IPS DF 19.7 (cell line): ENCODE measurements at regions not wholly inside any gene's neighbourhood (a gene's known extent, or its start where the extent isn't known, plus 50 kb on each side); places are given as distances from the start of the nearest gene placed in this dataset.
"Not testable (repeated sequence)": the region's sequence is repeated elsewhere in the genome, so short reads cannot be mapped to it uniquely, and the experiment has no call there.

Experiments
- DNase-seq: peaks from one replicate; pipeline ENCODE4 v3.0.0-alpha.2; 2013; ENCODE audit warnings: low read depth, low spot score

GRCh38 chr6:53446151-53446550 lies 97.4 kb upstream of the ELOVL5 start:
- no peak for DNase-seq

GRCh38 chr6:53441761-53442160 lies 93.0 kb upstream of the ELOVL5 start:
- no peak for DNase-seq

DNA sequence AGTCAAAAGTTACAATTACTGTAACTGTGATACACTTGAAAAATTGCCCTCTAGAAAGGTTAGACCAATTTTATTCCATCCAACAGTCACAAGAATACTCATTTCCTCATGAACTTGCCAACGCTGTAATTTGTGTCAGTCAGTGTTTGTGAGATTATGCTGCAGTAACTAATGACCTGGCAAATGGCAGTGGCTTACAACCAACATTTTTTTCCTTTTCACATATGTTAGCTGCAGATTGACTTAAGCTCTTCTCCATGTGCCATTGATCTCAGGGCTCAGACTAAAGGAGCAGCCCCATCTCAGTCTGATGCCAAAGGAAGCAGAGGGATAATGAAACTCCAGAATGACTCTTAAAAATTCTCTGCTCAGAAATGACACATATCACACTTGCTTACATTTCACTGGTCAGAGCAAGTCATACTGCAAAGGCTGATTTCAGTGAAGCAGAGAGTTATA lies 92.3 kb upstream of the ELOVL5 start:
- no peak for DNase-seq

- DNase-seq, result no peak
Measured at GRCh38 chr6:53440336-53440945, 91.7 kb upstream of the ELOVL5 start.

GRCh38 chr6:53439556-53439955 lies 90.8 kb upstream of the ELOVL5 start:
- no peak for DNase-seq

DNA sequence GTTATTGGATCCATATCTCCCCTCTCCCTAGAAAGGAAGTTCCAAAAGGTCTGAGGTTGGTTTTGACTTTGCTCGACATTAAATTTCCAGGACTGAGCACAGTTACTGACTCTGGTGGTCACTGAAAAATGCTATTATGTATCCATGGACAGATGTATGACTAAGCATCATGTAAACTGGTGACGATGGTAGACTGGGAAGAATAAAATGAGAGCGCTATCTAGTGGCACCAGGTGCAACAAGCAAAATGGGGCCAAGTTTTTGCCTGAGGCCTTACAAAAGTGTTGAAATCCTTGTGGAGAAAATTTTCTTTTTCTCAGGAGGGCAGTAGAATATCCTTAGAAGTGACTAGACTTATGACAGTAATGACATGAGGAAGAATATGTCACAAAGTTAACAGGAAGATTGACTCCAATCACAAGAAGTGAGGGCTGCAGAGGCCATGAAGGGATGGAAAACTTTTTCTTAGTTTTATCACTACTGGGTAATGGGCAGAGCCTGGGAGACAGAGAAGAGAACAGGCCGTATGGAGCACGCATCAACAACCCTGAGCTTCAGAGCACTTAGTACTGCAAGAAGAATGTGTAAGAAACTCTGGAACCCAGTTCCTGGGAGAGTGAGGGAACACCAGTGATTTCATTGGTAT lies 88.9 kb upstream of the ELOVL5 start:
- DNase-seq, result peak; percentile 15

GRCh38 chr6:53436526-53437303 lies 88.0 kb upstream of the ELOVL5 start:
- DNase-seq, result no peak

- no peak for DNase-seq
Measured at GRCh38 chr6:53433951-53434285, 85.2 kb upstream of the ELOVL5 start.

GRCh38 chr6:53433261-53433950 lies 84.7 kb upstream of the ELOVL5 start:
- DNase-seq, result no peak

DNA sequence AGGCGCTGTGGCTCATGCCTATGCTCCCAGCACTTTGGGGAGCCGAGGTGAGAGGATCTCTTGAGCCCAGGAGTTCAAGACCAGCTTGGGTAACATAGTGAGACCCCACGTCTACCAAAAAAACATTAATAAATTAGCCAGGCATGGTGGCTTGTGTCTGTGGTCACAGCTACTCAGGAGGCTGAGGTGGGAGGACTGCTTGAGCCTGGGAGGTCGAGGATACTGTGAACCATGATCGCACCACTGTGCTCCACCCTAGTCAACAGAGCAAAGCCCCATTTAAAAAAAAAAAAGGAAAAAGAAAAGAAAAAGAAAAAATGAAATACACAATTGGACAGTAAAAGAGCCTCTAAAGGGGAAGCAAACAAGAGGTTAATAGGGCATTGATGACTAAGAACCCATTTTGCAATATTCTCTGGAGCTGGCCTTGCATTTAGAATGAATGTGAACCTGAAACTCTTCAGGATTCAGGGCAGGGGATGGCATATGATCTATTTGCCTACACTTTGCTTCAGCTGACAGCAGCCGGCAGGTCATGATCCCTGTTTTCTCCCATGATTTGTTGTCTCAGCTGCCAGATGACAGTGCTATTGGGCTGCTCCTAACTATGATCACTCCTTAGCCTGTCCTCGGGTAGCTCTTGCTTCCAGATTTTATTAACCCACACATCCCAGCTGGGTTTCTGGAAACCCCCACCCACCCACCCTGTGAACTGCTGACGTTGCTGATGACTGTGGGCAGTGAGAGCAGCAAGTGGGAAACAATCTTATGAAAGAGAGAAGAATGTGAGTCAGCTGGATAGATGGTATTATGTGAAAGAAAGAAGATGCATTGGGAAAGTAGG lies 83.8 kb upstream of the ELOVL5 start:
- DNase-seq, result no peak

DNA sequence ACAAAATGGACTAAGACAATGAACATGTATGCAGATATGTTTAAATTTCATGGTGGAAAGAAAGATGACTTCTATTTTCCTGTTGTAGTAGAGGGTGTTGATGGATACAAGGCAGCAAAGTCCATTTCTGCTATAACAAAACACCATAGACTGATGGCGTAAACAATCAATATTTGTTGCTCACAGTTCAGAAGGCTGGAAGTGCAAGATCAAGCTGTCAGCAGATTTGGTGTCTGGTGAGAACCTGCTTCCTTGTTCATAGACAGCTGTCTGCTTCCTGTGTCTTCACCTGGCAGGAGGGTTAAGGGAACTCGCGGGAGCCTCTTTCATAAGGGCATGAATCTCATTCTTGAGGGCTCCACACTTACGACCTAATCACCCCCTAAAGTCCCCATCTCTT lies 83.0 kb upstream of the ELOVL5 start:
- no peak for DNase-seq

DNA sequence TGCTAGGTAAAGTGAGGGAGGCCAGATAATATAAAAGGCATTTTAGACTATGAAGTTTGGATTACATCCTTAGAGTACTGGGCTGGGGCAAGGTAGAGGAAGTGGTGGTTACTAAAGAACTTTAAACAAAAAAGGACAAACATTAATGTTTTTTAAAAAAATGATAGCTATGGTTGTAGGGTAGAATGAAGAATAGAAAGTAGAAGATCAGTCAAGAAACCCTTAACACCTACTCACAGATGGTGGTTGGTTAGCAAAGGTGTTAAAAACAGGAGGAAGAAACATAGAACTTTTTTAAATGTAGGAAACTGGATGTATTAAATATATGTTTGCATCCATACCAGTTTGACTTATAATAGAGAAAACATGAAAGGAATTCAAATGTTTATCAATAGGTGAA lies 80.7 kb upstream of the ELOVL5 start:
- DNase-seq, result no peak

GRCh38 chr6:53428886-53429285 lies 80.1 kb upstream of the ELOVL5 start:
- no peak for DNase-seq

GRCh38 chr6:53426667-53427270 lies 78.0 kb upstream of the ELOVL5 start:
- no peak for DNase-seq

- no peak for DNase-seq
Measured at GRCh38 chr6:53426117-53426516, 77.4 kb upstream of the ELOVL5 start.

DNA sequence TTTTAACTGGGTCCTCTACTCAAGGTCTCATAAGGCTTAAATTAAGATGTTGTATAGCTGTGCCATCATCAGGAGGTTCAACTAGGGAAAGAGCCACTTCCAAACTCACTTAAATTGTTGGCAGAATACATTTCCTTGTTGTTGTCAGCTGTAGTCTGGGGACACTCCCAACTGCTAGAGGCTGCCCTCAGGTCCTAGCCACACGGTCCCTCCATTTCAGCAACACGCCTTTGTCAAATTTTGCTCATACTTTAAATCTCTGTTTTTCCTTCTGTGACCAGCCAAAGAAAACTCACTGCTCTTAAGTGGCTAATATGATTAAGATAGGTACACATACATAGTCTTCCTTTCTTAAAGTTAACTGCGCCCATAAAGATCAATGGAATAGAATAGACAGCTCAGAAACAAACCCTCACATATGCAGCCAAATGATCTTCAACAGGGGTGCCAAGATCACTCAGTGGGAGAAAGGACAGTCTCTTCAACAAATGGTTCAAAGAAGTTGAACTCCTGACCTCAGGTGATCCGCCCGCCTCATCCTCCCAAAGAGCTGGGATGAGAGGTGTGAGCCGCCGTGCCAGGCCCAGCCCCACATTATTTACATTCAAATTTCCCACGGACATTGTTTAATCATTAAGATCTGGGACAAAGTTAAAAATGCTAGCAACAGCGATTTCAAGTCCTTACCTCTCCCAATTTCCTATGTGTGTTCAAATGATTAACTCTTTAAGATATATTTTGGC lies 76.4 kb upstream of the ELOVL5 start:
- no peak for DNase-seq

DNA sequence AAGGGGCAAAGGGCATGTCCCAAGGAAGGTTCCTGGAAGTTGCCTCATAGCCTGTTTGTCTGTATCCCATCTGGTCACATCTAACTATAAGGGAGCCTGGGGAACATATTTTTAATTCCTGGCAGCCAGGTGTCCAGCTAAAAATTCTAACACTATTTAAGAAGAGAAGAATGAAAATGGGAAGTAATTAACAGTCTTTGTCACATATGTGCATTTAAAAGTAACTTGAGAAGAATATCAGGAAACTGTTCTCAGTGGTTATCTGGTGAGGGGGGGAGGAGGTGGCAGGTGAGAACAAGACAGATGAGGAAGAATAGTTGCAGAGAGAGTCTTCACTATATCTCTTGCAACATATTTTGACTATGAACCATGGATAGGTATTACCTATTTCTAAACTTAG lies 75.5 kb upstream of the ELOVL5 start:
- DNase-seq, result no peak

DNA sequence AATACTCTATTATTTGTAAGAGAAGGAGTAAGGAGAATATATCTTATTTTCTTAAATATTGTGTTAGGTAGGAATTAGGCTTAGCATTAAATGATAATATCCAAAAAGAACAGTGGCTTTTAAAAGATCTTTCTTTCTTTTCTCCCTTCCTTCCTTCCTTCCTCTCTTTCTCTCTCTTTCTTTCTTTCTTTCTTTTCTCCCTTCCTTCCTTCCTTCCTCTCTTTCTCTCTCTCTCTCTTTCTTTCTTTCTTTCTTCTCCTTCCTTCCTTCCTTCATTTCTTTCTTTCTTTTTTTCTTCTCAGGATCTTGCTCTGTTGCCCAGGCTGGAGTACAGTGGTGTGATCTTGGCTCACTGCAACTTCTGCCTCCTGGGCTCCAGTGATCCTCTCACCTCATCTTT lies 74.8 kb upstream of the ELOVL5 start:
- DNase-seq, result not testable (repeated sequence)

DNA sequence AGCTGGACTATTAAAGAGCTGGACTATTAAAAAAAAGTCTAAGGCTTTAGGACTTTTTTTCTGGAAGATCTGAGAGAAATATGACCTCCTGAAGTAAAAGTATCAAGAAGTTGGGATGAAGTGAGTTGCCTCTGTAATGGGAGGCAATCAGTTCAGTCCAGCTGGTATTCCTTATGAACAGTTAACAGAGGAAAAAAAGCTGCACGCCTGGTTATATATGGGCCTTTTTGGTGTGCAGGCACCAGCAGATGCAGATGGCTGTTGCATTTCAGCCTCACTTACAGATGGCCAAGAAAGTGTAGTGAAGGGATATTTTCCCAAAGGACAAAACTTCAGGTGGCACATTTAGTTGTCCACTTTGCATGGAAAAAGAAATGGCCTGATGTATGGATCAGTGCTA lies 70.3 kb upstream of the ELOVL5 start:
- DNase-seq, result no peak

DNA sequence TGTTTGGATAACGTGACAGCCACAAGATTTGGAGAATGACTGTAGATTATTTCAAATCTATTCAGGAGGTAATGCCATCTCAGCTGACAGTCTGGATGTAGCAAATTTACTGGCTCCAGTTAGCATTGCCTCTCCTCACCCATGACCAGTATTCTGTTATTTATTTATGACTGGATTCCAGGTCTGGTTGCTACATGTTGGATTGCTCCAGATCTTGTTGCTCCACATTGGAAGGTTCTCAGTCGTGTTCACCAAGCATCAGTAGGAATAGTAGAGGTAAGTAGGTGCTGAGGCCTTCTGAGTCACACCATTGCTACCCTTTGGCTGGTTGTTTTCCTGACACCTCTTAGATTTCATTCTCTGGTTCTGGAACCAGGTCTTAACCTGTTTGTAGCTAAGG lies 69.5 kb upstream of the ELOVL5 start:
- no peak for DNase-seq
